GM12892 (cell line): ENCODE measurements at regions not wholly inside any gene's neighbourhood (a gene's known extent, or its start where the extent isn't known, plus 50 kb on each side); places are given as distances from the start of the nearest gene placed in this dataset.

Experiments
- POLR2A ChIP-seq: IDR thresholded peaks from 2 replicates; pipeline ENCODE4 v1.6.1; 2011; ENCODE audit warnings: low read depth, low read length, control low read depth
- POLR2AphosphoS5 ChIP-seq: IDR thresholded peaks from 2 replicates; pipeline ENCODE4 v1.6.1; 2011; ENCODE audit warnings: low read depth, low read length, control low read depth
- TAF1 ChIP-seq: IDR thresholded peaks from 2 replicates; pipeline ENCODE4 v1.6.1; 2011; ENCODE audit warnings: low read depth, mild to moderate bottlenecking, control low read depth, low read length, borderline replicate concordance

DNA sequence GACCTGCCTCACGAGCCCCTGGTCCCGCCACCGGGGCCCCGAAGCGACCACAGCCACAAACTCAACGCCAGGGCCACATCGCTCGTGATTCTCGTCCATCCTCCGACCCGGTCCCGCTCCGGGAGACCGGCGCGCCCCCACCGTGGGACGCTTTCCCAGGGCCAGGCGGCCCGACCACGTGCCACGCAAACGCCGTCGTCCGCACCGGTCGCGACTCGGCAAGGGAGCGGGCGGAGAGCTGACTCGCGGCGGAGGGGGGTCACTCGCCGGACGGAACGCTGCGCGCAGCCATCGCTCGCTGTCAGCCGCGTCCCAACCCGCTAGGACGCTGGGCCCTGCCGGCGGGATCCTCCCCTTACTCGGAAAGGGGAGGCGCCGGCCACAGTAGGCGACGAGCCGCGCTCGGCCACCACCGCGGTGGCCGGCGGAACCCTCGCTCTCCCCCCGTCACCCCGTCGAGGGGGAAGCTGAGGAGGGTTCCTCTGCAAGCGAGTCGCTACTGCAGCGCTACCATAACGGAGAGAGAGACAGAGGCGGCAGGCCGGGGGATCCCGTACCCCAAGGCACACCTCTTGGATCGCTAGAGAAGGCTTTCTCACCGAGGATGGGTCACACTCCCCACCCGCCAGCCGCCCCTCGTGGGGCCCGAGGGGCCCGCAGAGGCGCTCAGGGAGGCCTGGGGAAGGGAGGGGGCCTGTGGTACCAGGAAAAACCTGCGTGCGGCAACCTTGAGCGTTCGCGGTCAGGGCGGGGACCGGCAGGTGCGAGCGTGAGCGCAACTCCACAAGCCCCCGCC lies 511.8 kb upstream of the ZNF337 start:
- TF ChIP-seq POLR2A: no peak
- no peak for TF ChIP-seq POLR2AphosphoS5
- no peak for TF ChIP-seq TAF1
